NCI-H2227 treated with DMSO at 0.1 percent for 48 hours (cell line): ENCODE measurements at regions not wholly inside any gene's neighbourhood (a gene's known extent, or its start where the extent isn't known, plus 50 kb on each side); places are given as distances from the start of the nearest gene placed in this dataset.
"Not testable (repeated sequence)": the region's sequence is repeated elsewhere in the genome, so short reads cannot be mapped to it uniquely, and the experiment has no call there.

Source experiments
- DNase-seq: peaks from one replicate; lab custom pipeline; 2025; lab: John Stamatoyannopoulos, UW

DNA sequence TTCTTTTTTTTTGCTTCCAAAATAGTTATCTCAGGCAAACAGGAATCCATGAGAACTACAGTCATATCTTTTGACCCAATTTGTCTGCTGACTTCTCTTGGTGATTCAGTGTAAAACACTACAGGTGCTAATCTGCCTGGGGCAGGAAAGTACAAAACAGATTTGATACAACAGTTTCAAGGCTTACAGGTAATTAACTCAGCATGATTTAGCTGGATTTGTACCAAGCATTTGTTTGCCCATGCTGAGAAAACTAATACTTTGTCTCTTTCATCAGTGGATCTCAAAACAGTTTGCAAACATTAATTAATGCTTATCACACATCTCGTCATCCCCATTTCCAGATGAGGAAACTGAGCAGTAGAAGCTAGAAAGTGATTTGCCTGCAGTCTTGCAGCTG lies 312.5 kb upstream of the SEMA6A start:
- no peak for DNase-seq

DNA sequence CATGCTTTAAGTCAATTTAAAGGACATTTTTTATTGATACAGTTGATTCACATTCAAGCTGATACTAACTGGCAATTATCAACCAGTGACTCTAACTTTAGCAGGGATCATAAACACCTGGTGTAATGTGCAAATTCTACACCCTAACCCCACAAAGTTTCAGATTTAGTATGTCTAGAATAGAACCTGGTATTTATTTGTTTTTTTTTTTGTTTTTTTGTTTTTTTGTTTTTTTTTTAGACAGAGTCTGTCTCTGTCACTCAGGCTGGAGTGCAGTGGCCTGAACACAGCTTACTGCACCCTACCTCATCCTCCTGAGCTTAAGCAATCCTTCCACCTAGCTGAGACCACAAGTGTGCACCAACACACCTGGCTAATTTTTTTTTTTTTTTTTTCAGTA lies 311.2 kb upstream of the SEMA6A start:
- no peak for DNase-seq

DNA sequence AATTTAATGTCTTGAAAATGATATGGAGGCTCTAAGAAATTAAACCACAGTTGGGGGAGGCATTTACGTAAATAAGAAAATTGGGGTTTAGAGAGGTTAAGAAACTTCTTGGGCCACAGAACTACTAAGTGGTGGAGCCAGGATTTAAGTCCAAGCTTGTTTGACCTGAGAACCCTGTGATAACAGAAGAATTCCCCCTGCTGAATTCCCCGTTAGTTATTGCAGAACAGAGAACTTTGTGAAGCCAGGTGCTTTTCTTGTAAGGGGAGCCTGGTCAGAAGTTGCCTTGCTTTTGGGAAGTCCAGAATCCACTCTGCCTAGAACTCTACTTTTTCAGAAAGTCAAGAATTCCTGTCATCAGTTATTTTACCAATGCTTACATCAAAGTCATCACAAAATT lies 309.3 kb upstream of the SEMA6A start:
- no peak for DNase-seq

DNA sequence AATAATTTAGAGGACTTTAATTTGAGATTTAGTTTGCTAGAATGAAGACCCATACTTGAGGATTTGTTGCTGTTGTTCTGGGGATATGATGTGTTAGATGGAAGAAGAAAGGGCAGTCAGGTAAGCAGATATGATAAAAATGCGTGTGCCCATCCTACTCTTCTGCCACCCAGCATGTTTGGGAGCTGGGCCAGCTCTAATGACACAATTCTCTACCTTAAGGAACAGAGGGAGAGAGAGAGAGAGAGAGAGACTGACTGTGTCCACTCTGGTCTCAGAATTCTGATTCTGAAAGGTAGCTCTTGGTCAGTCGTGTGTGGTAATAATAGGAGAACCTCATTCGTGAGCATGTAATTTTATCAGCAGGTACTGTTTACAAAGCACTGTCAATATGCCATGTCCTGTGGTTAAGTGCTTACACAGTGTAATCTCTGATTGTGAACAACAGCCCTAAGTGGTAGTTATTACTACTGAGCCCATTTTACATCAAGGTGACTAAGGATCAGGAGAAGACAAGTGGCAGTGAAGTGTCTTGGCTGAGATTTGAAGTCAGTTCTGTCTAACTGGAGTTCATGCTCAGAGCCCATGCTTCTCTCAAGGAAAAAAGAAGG lies 307.4 kb upstream of the SEMA6A start:
- DNase-seq: peak; percentile 64

DNA sequence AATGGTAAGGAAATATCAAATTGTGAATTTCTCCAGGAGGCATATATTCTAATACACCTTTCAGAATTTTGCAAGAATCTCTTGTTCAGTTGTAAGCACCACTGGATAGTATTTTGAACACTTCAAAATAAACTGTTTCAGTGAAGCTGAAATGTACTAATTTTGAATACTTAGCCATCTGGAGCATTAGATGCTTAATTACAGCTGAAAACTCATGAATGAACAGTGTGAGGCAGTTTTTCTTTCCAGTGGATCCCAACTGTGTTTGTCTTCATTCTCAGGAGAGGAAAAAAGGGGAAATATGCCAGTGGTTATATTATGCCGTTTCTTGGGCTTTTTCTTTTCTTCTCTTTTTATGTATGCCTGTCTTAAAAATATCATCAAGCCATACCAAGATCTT lies 306.0 kb upstream of the SEMA6A start:
- no peak for DNase-seq

DNA sequence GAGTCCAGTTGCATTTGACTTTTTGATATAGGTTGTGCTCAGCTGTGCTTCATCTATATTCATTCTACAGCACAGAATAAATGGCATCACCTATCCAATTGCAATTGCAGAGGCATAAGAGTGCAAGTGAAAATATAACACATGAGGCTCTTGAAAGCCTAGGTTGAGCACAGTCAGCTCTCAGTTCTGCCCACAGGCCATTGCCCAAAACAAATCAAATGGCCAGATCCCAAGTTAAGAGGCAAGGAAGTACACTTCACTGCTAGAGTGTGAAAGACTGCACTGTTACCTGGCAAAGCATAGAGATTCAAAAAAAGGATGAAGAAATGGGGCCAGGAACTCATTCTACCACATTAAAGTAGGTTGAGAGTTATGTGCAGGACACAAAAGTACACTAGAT lies 305.5 kb upstream of the SEMA6A start:
- DNase-seq: no peak

DNA sequence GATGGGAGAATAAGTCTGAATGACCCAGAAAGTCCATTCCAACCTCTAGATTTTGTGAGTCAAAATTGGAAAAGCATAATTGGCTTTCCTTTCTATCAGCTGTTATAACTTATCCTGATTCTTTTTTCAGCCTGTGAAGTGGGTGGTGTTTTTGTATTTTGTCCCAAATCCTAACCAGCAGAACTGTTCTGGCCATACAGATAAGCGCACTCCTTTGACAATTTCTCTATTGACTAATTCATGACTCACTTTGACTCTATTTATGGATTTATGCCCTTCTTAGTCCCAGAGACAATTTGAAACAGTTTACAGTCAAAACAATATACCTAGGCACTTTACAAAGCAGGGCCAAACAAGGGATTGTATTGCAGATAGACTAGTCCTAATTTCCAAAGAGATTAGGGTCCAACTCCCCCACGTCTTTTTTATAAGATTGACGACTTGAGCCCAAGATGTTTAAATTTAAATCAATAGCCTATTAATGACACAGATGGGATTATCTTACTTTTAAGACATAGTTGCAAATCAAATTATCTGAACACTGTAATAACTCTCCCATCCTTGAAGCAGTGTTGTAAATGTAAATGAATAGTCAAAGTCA lies 301.7 kb upstream of the SEMA6A start:
- no peak for DNase-seq

DNA sequence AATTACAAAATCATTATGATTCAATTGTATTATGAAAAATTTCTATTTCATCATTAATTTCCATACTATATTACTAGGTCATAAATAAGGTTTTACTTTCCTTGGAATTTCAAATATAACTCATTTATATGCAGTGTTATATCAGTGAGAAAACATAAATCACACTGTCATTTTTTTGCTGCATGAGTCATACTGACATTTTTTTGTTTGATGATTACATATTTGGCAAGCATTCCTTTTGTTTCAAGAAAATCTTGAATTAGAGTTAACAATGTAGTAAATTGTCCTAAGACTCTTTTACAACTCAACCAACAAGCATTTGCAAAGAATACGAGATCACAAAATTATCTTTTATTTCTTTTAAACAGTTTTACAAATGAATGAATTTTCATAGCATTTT lies 298.4 kb upstream of the SEMA6A start:
- DNase-seq: no peak

DNA sequence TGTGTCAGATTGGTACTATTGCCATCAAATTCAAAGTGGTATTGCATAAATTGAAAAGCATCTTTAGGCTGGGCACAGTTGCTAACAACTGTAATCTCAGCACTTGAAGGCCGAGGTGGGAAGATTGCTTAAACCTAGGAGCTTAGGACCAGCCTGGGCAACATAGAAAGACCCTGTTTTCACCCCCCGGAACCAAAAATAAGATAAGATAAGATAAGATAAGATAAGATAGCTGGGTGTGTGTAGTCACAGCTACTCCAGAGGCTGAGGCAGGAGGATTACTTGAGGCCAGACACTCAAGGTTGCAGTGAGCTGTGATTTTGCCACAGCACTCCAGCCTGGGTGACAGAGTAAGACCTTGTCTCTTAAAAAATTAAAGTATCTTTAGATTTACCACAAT lies 297.9 kb upstream of the SEMA6A start:
- DNase-seq: no peak

DNA sequence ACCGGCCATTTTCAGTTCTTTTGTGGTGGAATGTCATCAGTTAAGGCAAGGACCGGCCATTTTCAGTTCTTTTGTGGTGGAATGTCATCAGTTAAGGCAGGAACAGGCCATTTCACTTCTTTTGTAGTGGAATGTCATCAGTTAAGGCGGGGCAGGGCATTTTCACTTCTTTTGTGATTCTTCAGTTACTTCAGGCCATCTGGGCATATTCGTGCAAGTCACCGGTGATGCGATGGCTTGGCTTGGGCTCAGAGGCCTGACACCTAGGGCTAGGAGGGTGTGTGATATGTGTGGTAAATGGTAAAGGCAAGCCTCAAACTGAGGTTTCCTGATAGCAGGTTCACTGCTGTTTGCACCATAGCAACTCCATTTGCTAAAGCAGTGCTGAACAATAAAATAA lies 293.2 kb upstream of the SEMA6A start:
- not testable (repeated sequence) for DNase-seq

DNA sequence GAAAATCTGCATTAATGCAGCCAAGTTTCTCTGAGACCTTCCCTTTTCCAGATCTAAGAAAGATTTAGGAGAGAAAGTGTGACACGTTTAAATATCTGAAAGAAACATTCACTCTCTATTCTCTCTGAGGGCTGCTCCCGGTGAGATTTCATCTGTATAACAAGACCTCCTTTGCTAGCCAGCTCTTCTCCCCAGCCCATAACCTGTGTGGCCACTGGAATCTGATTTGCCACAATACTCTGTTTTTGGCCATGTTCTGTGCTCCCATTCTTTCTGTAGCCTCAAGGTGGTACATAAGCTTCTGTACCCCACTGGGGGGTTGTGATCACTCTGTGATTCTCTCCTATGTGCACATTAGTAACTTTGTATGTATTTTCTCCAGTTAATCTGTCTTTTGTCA lies 291.0 kb upstream of the SEMA6A start:
- no peak for DNase-seq

DNA sequence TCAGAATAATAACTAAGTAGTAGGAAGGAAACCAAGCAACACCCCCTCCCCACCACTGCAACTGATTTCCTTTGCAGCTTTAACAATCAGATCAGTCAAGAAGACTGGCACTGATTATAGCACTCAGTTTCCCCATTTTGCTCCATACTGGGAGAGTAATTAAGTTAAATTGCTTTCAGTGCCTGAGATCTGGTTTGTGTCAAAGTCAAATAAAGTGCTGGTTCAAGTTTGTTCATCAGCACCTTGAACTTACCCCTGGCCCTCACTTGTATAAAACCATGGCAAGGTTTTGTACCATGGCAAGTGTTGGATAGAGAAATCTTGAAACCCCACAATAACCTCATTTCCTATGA lies 290.2 kb upstream of the SEMA6A start:
- DNase-seq: no peak

DNA sequence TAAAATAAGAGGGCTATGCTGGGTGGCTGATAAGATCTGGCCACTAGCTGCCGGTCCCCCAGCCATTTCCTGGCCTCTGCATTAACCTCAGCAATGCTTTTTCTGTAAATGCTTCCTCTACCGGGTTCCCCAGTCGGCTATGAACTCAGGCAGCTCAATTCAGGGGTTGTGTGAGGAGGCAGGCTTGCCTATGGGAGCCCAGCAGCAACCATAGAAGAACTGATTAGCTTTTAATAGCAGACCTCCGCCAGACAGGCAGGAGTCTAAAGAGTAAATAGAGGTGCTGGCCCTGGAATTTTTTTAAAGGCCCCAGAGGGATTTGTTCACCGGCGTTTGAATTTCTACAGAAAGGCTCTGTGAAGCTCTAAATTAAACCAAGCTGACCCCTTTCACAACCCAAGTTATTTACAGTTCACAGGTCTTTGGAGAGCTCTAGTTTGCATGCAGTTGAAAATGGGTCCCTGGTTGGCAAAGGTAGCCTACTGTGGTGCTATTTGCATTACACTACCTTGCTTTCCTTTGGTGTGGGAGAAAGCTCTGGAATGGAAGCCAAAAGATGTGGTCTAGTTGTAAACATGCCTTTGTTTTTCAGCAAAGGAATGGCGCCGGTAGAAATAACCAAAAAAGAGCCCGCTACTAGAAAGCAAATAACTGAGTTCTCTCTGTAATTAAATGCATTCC lies 289.7 kb upstream of the SEMA6A start:
- peak; percentile 46 for DNase-seq

DNA sequence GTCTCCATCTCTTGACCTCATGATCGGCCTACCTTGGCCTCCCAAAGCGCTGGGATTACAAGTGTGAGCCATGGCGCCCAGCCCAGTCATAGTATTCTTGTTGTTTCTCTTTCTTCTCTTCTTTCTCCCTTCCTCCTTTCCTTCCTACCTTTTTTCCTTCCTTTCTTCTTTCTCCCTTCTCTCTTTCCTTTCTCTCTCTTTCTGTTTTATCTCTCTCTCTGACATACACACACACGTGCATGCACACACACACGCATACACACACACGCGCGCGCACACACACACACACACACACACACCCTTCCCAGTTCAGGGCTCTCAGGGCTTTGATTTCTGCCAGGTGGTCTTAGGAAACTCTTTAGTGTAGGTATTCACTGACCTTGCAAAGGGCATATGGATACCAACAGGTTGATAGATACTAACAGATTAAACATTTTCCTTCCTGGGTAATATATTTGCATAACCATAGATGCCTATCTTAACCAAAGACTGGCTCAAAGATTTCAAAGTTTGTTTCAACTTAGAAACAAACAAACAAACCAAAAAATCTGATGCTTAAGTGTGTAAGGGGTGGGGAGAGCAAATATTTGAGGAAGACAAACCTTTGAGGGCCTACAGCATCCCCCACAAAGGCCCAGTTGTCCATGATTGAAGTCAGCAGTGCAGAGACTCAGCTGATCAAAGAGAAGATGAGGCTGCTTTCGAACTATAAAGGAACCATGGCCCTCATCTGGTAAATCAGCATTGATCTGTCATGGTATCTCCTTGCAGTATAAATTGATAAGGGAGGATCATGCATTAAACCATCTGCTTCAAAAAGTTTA lies 288.2 kb upstream of the SEMA6A start:
- no peak for DNase-seq

DNA sequence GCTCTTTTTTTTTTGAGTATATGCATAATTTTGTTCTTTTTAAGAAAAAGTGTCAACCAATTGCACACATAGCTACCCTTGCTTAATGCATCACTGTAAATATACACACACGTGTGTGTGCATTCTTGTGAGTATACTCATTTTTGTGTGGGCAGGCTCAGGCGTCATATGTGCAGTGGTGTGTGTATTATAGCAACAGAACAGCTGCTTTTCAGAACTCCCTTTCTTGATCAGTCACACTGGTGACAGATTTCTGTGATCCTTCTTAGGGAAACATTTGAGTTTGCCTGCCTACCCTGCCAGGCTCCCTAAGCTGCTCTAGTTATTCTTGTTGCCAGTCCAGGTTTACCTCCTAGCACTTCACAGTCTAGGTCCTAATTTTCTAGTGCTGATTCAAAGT lies 287.0 kb upstream of the SEMA6A start:
- no peak for DNase-seq

DNA sequence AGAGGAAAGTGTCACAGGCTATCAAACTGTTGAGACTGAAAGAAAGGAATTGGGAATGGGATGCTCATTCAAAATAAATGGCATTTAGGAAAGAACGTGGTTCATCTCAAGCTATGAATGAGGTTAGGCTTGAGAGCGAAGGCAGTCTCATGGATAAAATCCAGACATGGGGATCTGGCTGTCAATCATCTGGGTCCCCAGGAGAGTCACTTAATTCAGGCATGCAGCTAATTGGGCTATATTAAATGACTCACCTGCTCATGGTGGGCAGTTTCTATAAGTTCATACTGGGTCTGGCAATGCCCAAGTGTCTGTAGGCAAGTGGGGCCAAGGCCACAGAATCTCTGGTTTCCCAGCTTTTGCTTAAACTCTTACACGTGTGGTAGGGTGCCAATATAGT lies 286.5 kb upstream of the SEMA6A start:
- no peak for DNase-seq

DNA sequence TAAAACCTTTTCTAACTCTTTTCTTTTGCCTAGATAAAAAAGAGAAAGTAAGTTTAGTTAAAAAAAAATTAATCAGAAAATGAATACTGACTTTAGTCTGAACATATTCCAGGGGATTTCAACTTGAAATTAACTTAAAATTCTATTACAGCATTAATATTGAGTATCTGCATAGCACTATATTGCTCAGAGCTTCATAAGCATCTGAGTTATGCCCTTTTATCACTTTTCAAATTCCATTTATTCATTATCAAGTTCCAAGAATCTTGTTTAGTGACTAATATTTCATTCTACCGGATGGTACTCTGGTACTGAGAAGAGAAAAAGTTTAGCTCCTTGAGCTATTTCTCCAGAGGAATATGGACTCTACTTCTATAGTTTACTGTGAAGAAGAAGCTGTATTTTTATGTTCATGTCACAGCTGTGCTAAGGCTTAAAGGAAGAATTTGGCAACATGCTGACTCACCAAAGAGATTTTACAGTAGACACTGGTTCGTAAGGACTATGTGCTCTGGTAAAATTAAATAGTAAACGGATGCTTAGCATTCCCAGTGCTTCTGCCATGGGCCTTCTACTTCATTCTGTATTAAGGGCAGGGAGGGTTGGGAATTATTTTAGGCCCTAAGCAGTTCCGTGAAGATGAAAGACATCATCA lies 285.2 kb upstream of the SEMA6A start:
- DNase-seq: no peak

DNA sequence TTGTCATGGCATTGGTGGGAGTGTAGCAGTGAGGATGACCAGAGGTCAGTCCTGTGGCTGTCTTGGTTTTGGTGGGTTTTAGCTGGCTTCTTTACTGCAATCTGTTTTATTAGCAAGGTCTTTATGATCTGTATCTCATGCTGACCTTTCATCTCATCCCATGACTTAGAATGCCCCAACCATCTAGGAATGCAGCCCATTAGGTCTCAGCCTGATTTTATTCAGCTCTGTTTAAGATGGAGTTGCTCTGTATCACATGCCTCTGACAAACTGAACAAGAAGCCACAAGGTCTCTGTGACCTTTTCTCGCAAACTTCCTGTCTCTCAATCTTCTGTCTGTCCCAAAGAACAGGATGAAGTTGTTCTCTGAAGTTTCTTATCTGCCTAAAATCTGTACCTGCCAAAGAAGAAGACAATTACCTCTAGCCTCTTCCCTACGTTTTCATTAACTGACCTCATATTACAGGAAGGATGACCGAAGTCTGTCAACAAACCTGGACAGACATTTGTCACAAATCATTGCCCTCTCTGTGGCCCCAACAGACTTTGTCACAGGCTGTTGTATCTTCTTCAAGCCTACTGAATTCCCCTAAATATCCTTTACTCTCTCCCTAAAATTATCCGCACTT lies 284.2 kb upstream of the SEMA6A start:
- no peak for DNase-seq

DNA sequence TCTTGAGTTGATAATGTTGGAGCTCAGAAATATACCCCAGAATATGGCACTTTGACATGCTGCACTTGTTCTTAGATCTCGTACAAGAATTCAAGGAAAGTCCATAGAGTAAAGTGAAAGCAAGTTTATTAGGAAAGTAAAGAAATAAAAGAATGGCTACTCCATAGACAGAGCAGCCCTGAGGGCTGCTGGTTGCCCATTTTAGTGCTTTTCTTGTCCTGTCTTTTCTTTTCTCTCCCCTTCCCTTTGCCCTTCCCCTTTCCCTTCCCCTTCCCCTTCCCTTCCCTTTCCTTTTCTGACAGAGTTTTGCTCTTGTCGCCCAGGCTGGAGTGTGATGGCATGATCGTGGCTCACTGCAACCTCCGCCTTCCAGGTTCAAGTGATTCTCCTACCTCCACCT lies 283.4 kb upstream of the SEMA6A start:
- not testable (repeated sequence) for DNase-seq

DNA sequence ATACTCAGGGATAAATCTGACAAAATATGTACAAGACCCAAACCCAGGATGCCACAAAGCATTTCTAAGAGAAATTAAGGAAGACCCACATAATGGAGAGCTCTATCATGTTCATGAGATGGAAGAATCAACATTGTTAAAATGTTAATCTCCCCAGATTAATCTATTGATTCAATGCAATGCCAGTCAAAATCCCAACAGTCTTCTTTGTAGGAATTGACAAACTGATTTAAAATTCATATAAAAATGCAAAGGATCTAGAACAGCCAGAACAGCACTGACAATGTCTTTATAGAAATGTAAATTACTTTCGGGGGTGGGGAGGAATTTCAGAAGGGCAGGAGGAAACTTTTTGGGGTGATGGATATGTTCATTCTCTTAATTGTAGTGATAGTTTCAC lies 281.6 kb upstream of the SEMA6A start:
- no peak for DNase-seq

DNA sequence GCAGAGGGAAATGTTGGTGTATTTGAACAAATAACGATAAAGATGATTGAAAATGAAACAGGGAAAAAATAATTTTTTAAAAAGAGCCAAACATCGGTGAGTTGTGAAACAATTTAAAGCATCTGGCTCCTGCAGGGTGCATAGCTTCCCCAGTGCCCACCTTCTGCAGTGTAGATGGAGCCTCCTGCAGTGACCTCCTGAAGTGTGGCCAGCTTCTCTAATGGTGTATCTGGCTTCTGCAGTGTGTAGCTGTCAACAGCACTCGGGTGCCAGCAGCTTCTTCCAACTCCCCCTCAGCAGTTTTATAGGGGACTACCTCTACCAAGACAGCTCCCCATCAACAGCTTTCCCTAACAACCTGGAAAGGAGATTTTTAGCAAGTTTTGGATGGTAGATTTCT lies 279.4 kb upstream of the SEMA6A start:
- DNase-seq: no peak

DNA sequence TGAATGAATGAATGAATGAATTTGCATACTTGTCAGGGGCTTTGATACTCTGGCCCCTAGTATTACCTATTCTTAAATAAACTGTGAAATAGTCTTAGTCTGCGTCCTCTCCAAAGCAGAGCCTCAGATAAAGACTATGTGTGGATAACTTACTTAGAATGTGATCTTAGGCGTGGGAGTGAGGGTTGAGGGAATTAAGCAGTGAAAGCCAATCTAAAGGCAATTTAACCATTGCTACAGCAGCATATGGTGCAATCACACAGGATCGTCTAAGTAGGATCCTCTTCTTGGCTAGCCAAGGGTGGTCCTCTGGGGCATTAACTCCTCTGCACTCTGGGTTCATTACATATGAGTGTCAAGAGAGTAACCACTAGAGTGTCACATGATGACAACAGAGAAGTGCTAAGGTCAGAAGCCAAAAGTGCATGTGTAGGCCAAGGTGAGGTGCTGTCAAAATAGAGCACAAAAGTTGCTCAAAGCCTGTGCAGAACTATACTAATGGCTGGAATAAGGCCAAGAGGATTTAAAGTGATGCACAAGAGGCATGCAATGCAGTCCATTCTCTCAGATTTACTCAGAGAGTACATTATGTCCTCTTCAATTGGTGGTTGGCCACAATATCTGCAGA lies 274.4 kb upstream of the SEMA6A start:
- DNase-seq: peak; percentile 1
